ENCODE measurements at regions not wholly inside any gene's neighbourhood (a gene's known extent, or its start where the extent isn't known, plus 50 kb on each side); places are given as distances from the start of the nearest gene placed in this dataset.

DNA sequence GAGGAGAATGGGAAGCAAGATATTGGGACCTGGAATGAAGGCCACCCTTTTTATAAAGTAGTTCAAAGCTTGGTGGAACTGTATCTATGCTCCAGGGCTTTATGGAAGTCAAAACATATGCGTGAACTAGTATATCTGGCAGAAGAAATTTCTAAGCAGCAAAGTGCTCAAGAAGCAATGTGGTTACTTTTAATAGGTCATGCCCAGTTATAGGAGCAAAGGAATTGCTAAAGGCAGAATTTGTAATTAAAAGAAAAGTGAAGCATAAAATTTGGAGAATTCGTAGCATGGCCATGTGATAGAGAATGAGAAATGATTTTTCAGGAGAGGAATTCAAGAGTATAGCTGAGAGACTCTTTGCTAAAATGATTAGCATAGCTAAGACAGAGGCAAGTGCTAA lies 1110.4 kb downstream of the XPNPEP1 start:
- Histone ChIP-seq H3K27me3 (no peaks in the 10 kb centered on the region), H3K4me1 (ENCODE audit: low read depth) (no peaks in the 10 kb centered on the region), H3K27ac (no peak overlapping the region), H3K9me3 (ENCODE audit: low read depth) (no peaks in the 10 kb centered on the region), H3K4me3 (no peak overlapping the region), H3K36me3 (no peaks in the 10 kb centered on the region)
- TF ChIP-seq, protein P1, sequence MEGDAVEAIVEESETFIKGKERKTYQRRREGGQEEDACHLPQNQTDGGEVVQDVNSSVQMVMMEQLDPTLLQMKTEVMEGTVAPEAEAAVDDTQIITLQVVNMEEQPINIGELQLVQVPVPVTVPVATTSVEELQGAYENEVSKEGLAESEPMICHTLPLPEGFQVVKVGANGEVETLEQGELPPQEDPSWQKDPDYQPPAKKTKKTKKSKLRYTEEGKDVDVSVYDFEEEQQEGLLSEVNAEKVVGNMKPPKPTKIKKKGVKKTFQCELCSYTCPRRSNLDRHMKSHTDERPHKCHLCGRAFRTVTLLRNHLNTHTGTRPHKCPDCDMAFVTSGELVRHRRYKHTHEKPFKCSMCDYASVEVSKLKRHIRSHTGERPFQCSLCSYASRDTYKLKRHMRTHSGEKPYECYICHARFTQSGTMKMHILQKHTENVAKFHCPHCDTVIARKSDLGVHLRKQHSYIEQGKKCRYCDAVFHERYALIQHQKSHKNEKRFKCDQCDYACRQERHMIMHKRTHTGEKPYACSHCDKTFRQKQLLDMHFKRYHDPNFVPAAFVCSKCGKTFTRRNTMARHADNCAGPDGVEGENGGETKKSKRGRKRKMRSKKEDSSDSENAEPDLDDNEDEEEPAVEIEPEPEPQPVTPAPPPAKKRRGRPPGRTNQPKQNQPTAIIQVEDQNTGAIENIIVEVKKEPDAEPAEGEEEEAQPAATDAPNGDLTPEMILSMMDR (IDR thresholded peaks at IDR 0.05; ENCODE audit: low read depth, low read length) = no peak
- no peak for DNase-seq (ENCODE audit: low read depth in 1 of 2, low spot score in 1 of 2)

DNA sequence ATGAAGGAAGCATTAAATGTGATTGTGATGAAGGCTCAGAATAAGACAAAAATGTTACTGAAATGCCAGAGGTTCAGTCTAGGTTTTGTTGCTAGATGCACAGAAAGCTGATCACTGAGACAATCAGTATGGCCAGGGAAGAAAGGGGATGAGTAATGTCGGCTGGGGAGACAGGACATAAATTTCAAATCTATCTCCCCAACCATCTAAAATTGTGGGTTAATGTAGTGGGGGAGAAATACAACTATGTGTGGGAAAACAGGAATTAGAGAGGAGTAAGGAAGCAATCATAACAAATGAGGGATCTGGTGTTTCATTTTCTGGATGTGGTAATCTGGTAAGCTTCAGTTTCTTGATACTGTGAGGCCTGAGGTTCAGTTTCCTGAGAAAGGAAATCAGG lies 1111.0 kb downstream of the XPNPEP1 start:
- TF ChIP-seq, protein P1 (IDR thresholded peaks at IDR 0.05; ENCODE audit: low read depth, low read length) = no peak
- no peak overlapping the region for H3K4me3 ChIP-seq
- no peaks in the 10 kb centered on the region for H3K4me1 ChIP-seq (ENCODE audit: low read depth)
- no peaks in the 10 kb centered on the region for H3K36me3 ChIP-seq
- H3K9me3 ChIP-seq (ENCODE audit: low read depth) = no peaks in the 10 kb centered on the region
- H3K27me3 ChIP-seq = no peaks in the 10 kb centered on the region
- no peak for DNase-seq (ENCODE audit: low read depth in 1 of 2, low spot score in 1 of 2)
- no peak overlapping the region for H3K27ac ChIP-seq

DNA sequence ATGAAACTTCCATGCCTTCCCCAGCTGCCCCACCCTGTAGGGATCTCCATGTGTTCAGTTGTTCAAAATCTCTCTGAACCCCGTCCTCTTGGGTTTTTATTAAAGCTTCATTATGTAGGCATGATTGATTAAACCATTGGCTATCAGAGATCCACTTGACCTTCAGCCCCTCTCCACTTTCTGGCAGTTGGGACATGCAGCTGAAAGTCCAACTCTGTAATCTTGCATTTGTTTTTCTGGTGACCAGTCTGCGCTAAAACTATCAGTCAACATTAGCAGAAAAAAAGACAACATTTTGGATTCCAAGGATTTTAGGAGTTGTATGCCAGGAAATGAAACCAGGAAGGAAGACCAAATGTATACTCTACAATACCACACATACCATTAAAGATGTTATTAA lies 1115.1 kb downstream of the XPNPEP1 start:
- Histone ChIP-seq H3K4me1 (ENCODE audit: low read depth) (no peaks in the 10 kb centered on the region), H3K27me3 (no peaks in the 10 kb centered on the region), H3K36me3 (no peaks in the 10 kb centered on the region), H3K4me3 (no peak overlapping the region), H3K9me3 (ENCODE audit: low read depth) (no peaks in the 10 kb centered on the region), H3K27ac (no peak overlapping the region)
- TF ChIP-seq, protein P1 (IDR thresholded peaks at IDR 0.05; ENCODE audit: low read depth, low read length) = no peak
- no peak for DNase-seq (ENCODE audit: low read depth in 1 of 2, low spot score in 1 of 2)

- no peaks in the 10 kb centered on the region for H3K4me1 ChIP-seq (ENCODE audit: low read depth)
- H3K27me3 ChIP-seq = no peaks in the 10 kb centered on the region
- no peak overlapping the region for H3K4me3 ChIP-seq
- DNase-seq (ENCODE audit: low read depth in 1 of 2, low spot score in 1 of 2) = no peak
- H3K9me3 ChIP-seq (ENCODE audit: low read depth) = no peaks in the 10 kb centered on the region
- H3K36me3 ChIP-seq = no peaks in the 10 kb centered on the region
- TF ChIP-seq, protein P1 (IDR thresholded peaks at IDR 0.05; ENCODE audit: low read depth, low read length) = no peak
- H3K27ac ChIP-seq = no peak overlapping the region
Observed at GRCh38 chr10:108801775-108802517, 1121.4 kb downstream of the XPNPEP1 start.

DNA sequence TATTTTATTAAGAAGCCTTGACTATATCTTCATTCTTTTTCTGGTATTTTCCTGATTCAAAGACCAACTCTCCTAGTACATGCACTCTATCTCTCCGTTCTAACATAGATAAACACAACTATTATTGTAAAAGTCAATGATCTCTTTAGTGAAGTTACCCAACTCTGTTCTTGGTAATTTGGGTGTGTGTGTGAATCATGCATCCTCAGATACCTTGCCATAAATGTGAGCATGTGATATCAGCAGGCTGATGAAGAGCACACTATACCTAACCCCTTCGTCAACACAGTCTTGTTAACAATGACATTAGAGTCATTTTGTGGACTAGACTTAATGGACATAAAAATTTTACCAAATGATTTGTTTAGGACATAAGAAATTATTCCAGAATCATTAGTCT lies 1122.1 kb downstream of the XPNPEP1 start:
- no peaks in the 10 kb centered on the region for H3K9me3 ChIP-seq (ENCODE audit: low read depth)
- TF ChIP-seq, protein P1 (IDR thresholded peaks at IDR 0.05; ENCODE audit: low read depth, low read length) = no peak

More for the DNA sequence above, 1122.1 kb downstream of the XPNPEP1 start:
- no peaks in the 10 kb centered on the region for H3K27me3 ChIP-seq
- no peaks in the 10 kb centered on the region for H3K36me3 ChIP-seq
- H3K27ac ChIP-seq = no peak overlapping the region
- no peaks in the 10 kb centered on the region for H3K4me1 ChIP-seq (ENCODE audit: low read depth)
- no peak overlapping the region for H3K4me3 ChIP-seq
- DNase-seq (ENCODE audit: low read depth in 1 of 2, low spot score in 1 of 2) = no peak
